GM18867 (cell line): ENCODE measurements at regions not wholly inside any gene's neighbourhood (a gene's known extent, or its start where the extent isn't known, plus 50 kb on each side); places are given as distances from the start of the nearest gene placed in this dataset.

Experiments
- ATAC-seq: cut with Tn5 transposase; IDR thresholded peaks from one replicate; pipeline ENCODE4 v1.9.1; 2021; ENCODE audit warnings: mild to moderate bottlenecking, moderate library complexity; ENCODE audit not compliant: unreplicated experiment

DNA sequence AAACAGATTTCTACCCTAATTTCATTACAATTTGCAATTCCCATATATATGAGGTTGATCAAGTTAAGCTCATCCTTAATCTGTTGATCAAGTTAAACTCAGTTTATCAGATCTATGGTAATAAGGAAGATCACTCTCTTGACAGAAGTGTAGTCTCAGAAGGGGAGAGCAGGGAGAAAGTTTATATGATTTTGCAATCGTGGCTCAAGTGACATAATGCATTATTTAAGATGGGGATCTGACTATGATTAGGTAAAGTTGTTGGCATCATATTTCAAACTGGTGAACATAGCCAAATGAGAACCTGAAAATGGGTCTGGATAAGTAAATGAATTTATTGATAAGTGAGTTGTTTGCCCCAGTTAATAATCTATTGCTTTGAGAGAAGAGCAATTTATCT, 995.3 kb downstream of the OTOL1 start:
- no peak for ATAC-seq

DNA sequence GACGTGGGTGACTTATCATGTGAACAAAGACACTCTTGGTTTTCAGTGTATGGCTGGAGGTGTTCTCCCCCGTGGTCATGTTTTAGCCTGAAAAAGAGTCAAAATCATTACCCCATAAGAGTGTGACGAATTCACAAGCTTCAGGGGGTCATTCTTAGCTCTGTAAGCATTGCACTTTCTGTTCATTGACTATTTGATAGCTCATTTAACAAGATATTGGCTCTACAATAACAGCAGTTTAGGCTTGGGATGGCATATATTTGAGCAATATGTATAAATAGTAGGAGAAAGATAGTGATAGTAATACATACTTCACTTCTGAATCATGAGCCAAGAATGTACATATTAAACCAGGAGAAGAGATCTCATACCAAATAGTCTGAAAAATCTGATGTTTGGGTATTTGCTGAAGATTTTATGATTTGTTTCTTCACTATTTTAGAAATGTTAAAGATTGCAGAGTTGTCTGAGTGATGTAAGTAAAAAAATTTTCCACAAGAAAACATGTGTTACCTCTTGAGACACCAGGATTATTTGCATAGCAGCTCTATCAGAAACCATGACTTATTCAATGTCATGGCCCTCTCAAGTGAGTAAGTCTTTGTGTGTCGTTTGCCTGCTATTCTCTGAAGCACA, 996.0 kb downstream of the OTOL1 start:
- ATAC-seq = no peak

DNA sequence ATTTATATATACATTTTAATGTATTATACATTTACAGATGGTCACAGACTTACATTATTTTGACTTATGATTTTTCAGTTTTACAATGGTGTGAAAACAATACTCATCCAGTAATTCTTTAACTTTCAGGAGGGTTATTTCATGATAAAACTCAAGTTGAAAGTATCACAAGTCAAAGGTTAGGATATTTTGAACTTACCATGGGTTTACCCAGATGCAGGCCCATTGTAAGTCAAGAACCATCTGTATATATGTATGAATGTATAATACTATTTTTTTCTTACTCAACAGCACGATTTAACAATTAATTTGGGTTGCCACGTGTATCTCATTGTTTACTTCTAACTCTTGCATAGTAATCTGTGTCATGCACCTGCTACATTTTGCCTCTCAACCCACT, 1002.0 kb downstream of the OTOL1 start:
- no peak for ATAC-seq

DNA sequence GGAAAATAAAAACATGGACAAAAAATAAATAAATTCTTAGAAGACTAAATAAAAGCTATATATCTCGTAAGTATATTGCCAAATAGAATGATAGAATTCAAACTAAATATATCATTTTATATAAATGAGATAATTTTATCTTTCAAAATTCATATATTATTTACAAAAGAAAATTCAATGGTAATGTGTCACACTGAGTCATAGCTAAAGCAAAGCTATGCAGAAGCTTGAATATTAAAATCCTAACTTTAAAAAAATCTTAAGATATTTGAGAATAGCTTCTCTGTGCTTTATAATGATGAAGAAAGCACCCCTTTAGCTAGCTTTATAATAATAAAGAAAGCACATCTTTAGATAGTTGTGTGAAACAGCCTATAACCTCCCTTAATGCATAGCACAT, 1010.8 kb downstream of the OTOL1 start:
- no peak for ATAC-seq

DNA sequence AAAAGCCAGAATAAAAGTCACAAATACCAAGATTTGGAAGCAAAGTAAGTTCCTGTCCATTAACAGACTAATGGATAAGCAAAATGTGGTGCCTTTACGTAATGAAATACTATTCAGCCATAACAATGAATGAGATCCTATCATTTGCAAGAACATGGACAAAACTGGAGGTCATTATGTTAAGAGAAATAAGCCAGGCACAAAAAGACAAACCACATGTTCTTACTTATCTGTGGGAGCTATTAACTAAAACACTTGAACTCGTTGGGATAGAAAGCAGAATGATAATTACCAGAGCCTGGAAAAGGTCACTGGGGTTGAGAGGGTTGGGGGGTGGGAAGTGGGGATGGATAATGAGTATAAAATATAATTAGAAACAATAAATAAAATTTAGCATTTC, 1015.9 kb downstream of the OTOL1 start:
- no peak for ATAC-seq

DNA sequence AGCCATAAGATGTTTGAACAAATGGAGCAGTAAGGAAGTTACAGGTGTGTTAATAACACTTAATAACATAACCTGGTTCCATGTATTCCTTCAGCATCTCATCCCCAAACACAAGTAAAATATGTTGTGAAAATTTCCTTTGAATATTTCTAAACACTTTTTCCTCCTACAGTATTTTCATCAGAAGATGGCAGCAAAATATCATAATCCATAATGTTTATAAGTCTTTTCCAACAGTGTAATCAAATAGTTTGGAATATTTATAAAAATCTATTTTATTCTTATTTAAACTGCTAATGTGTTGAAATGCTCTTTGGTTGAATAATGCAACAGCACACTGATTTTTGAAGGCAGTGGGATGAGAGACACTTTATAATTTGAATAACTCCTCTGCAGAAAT, 1020.5 kb downstream of the OTOL1 start:
- ATAC-seq = no peak

DNA sequence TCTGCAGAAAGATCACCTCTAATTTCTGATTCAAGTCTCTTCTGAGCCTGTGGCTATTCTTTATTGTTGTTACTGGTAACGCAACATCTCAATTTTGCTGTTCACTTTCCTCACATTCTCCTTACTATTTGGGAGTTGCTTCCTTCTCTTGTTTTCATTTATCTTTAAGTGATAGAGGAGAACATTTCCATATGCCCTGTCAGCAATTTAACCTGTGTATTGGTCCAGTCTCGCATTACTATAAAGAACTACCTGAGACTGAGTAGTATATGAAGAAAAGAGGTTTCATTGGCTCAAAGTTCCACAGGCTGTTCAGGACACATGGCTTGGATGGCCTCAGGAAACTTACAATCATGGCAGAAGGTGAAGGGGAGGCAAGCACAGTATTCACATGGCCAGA, 1025.1 kb downstream of the OTOL1 start:
- ATAC-seq = no peak

DNA sequence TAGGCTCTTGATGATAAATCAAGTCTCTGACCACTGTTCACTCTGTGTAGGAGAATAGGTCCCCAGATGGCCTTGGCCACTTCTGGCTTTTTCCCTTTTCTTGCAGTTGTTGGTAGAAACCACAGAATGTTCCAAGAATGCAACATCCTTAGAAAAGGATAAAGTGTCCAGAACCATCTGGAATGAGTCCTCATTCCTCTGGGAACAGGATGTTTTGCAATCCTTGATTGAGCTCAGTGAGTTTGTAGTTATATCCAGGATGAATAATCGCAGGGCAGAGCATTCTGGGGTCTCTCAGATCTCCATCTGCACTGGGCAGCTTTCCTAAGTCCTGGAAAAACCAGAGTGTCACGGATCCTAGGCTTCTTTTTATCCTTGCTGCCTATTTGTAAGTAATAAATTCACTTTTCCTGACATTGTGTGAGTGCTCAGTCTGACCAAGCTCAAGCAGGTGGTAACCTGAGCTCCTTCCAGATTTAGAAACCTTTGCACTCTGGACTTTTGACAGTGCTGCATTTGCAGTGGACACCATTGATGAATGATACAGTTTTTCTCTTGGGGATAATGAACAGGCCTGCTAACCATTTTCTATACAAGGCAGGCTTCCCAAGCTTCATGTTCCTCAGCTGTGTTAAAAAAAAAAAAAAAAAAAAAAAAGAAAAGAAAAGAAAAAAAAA, 1028.6 kb downstream of the OTOL1 start:
- ATAC-seq = no peak

DNA sequence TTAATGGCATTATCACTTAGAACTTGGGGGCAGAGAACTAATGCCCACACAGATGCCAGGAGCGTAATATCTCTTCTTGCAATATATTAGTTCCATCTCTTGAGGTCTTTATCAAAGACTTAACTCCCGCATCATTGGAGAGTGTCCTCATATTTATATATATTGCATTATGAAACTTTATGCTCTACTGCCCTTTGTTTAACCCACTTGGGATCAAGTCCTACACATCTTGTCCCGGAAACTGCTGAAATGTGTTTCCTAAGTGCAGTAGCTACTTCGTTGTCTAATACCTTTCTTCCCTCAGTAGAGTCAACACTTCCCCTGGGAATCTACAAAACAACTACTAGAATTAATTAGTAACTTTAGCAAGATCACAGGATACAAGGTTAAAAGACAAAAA, 1029.2 kb downstream of the OTOL1 start:
- ATAC-seq = no peak

DNA sequence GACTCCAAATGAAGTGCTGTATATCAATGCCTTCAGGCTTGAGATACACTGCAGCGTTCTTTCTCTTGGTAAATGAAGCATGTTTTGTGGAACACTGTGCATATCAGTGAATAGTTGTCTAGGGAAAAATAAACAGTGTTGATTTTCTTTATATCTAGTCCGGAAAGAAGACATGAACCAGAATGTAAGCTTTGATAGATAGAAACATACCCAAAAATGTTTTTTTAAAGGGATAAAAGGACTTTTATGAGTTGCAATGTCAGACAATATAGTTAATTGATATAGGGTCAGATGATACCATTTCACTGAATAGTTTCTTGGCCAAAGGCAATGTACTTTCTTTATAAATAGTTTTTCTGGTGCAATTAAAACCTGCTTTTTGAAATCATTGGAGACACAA, 1037.8 kb downstream of the OTOL1 start:
- no peak for ATAC-seq

DNA sequence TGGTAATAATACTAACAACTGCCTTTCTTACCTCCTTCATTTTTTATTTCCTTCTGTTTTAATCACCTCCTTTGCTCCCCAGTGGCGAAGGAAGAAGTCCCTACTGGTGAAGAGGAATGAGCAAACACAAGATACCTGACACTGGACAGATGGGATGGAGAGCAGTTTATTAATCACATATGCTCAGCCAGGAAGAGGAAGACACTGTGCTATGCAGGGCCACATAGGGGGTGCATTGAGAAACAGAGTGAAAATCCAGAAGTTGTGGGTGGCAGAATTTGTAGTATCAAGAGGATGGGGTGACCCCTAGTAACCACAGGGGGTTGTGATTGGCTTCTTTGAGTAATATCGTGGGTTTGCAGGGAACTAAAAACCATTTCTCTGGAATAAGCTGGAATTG, 1041.9 kb downstream of the OTOL1 start:
- no peak for ATAC-seq

DNA sequence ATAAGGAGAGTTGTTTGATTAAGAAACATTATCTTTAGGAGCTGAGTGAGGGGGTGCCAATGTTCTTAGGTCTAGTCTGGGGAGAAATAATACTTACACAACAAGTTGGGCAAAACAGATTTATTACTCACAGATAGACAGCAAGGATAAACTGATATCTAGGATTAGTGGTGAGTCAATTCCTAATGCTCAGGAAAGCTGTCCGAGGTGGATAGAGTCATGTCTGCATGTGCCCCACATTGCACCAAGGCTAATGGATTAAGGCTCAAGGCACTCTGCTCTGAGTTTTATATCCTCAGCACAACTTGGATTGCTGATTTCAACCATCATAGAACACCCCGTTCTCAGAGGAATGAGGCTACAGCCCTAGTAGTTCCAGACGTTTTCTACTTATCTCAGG, 1042.3 kb downstream of the OTOL1 start:
- ATAC-seq = no peak

DNA sequence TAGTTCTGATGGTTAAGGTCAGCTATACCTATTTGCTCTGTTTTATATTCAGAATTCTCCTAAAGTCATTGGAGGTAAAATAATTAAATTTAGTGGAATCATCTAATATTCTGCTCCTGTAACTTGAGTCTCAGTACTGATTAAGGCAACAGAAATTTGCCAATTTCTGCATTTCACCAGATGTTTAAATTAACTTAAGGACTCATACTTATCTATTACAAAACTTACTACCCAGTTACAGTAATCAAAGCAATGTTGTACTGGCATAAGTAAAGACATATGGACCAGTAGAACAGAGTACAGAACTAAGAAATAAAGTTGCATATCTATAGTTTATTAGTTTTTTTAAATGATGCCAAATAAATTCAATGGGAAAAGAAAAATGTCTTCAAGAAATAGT, 1043.8 kb downstream of the OTOL1 start:
- ATAC-seq = no peak

DNA sequence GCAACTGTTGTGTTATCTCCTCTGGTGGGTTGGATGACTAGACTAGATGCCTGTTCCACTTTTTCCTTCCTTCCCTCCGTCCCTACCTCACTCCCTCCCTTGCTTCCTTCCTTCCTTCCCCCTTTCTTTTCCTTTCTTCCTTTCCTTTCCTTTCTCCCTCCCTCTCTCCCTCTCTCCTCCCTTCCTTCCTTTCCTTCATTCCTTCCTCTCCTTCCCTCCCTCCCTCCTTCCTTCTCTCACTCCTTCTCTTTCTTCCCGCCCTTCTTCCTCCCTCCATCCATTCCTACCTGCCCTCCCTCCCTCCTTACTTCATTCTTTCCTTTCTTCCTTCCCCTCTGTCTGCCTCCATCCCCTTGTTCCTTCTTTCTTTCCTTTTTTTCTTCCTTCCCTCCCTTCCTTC, 1045.3 kb downstream of the OTOL1 start:
- no peak for ATAC-seq

DNA sequence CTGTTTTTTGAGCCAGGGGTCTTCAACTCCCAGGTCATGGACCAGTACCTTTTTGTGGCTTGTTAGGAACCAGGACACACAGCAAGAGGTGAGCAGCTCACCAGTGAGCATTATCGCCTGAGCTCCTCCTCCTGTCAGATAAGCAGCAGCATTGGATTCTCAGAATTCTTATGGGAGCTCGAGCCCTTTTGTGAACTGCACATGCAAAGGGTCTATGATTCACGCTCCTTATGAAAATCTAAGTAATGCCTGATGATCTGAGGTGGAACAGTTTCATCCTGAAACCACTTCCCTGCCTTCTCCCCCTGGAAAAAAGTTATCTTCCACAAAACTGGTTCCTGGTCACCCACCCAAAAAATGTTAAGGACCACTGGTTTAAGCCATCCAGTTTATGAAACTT, 1047.6 kb downstream of the OTOL1 start:
- no peak for ATAC-seq

DNA sequence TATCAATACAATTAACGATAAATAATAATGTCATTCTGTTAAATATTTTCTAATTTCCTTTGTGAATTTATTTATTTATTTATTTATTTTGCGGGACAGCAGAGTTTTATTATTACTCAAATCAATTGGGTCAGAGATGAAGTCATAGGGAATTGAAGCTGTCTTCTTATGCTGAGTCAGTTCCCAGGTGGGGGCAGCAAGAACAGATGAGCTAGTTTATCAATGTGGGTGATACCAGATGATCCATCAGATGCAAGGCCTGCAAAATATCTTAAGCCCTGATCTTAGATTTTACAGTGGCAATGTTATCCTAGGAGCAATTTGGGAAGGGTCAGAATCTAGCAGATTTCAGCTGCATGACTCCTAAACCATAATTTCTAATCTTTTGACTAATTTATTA, 1050.3 kb downstream of the OTOL1 start:
- ATAC-seq = no peak

DNA sequence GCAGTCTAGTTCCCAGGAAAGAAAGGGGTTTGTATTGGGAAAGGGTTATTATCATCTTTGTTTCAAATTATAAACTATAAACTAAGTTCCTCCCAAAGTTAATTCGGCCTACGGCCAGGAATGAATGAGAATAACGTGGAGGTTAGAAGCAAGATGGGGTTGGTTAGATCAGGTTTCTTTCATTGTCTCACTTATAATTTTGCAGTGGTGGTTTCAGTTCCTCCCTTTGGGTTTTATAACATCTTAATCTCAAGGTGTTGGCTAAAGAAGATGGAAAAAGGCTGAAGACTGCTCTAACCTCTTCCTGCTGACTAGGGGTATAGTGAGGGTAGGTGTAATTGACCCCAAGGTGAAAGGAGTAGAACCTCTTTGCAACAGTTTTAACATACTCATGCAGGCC, 1050.7 kb downstream of the OTOL1 start:
- no peak for ATAC-seq

DNA sequence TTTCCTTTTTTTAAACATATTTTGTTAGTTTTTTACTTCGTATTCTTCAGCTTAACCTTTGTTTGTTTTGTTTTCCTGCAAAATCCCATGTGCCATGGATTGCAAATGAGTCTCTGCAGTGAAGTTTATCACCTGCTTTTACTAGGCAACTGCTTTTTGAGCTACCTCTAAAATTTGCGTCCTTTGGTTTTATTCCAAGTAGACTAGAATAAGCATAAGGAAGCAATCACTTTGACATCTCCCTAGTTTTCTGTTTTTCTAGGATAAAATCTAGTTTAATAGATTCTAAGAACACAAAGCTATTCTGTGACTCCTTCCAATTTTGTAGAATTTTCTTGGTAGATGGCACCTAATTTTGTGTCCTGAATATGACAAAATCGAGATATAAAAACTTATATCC, 1059.2 kb downstream of the OTOL1 start:
- no peak for ATAC-seq

DNA sequence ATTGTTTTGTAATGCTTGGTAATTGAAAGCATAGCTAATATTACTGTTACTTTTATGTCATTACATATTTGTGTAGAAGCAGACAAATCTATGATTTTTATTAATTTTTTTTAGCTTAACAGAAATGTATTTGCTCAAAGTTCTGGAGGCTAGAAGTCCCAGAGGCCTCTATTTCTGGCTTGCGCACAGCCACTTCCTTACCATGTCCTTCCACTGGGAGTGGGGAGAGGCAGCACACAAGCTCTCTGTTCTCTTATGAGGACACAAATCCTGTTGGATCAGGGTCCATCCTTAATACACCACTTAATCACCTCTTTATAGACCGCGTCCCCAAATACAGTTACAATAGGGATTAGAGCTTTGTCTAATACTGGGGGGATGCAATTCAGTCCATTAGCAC, 1061.4 kb downstream of the OTOL1 start:
- no peak for ATAC-seq

DNA sequence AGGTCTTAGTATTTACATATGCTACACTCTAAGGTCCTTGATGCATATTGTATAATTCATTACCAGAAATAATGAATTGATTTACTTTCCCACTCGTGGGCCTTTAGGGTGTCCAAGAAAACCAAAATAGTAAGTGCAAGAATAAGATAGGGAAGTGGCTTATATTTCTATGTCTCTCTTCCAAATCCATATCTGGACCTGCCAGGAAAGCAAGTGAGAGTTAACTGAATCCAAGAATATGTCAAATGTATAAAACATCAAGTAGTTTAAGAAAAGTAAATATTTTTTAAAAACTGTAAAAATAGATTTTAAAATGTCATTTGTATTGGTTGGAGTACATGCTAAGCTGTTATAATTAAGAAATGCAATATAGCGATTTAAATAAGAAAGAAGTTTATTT, 1072.1 kb downstream of the OTOL1 start:
- ATAC-seq = no peak

DNA sequence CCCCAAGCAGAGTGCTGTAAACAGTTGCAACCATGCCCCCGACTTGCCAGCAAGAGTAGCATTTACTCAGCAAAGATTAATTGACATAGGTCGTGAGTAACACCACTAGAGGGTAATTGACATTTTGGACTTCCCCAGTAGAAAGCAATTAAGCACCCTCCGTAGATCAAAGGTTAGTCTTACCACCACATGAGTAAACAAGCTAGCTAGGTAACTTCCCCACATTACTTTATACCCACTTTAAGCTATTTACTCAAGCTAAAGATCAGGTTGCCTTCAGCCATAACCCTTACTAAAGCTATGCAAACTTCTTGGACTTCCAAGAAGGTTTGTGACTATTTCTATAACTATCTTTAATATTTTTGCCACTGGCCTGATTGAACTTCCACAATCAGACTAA, 1072.7 kb downstream of the OTOL1 start:
- no peak for ATAC-seq

DNA sequence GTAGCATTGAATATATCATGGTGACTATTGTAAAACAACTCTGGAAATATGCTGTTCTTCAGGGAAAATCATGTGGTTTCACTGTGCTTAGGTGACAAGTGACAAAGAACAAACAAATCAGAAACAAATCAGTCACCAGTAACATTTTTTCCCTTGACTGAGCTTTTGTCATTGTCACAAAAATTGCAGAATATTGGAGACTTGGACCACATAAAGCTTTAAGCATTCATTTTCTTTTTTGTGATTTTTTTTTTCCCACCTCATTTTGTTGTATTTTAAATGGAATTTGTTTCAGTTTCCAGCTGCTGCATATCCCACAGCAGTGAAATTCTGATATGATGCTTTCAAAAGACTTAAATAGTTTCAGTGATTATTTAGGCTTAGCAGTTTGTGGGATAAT, 1088.4 kb downstream of the OTOL1 start:
- ATAC-seq = no peak

DNA sequence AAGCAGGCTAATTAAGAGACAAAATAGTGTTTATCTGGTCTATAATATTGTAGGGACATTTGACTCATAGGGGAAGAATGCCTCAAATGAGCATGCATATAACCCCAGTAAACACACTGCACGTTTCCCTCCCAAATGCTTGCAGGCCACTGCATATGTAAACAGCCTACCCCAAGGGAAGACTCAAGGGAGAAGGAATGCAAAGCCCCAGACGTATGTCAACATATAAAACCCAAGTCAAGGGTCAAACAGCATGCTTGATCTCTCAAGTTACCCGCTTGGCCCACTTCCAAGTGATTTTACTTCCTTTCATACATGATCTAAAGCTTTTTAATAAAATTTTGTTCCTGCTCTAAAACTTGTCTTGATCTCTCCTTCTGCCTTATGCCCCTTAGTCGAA, 1090.0 kb downstream of the OTOL1 start:
- no peak for ATAC-seq
